ENCODE measurements at regions not wholly inside any gene's neighbourhood (a gene's known extent, or its start where the extent isn't known, plus 50 kb on each side); places are given as distances from the start of the nearest gene placed in this dataset.

- Histone ChIP-seq H3K4me1 (no peaks in the 10 kb centered on the region), H3K4me3 (no peak overlapping the region), H3K36me3 (no peaks in the 10 kb centered on the region), H3K27ac (no peak overlapping the region), H3K27me3 (no peaks in the 10 kb centered on the region), H3K9me3 (no peaks in the 10 kb centered on the region)
- WGBS = 84% methylated on average over 2 of the region's 2 CpGs
- no peak for TF ChIP-seq POLR2A (IDR thresholded peaks at IDR 0.05)
- TF ChIP-seq POLR2AphosphoS5 (IDR thresholded peaks at IDR 0.05) = no peak
- no peak for TF ChIP-seq EP300 (IDR thresholded peaks at IDR 0.05)
- TF ChIP-seq CTCF (IDR thresholded peaks at IDR 0.05) = no peak
- DNase-seq (ENCODE audit: low spot score in 2 of 2) = no peak
Measured at GRCh38 chr9:2493109-2493508, 128.5 kb upstream of the VLDLR start.

GRCh38 chr9:2493529-2493928 lies 128.1 kb upstream of the VLDLR start:
- H3K9me3 ChIP-seq = no peaks in the 10 kb centered on the region
- H3K4me3 ChIP-seq = no peak overlapping the region
- H3K4me1 ChIP-seq = no peaks in the 10 kb centered on the region
- DNase-seq (ENCODE audit: low spot score in 2 of 2) = no peak
- no peaks in the 10 kb centered on the region for H3K27me3 ChIP-seq
- WGBS = 51% methylated on average over 3 of the region's 3 CpGs
- H3K27ac ChIP-seq = no peak overlapping the region
- H3K36me3 ChIP-seq = no peaks in the 10 kb centered on the region
- TF ChIP-seq POLR2AphosphoS5 (IDR thresholded peaks at IDR 0.05) (no peak), EP300 (IDR thresholded peaks at IDR 0.05) (no peak), CTCF (IDR thresholded peaks at IDR 0.05) (no peak), POLR2A (IDR thresholded peaks at IDR 0.05) (no peak)

GRCh38 chr9:2494562-2494961 lies 127.0 kb upstream of the VLDLR start:
- no peak for DNase-seq (ENCODE audit: low spot score in 2 of 2)
- TF ChIP-seq POLR2AphosphoS5 (IDR thresholded peaks at IDR 0.05) (no peak), EP300 (IDR thresholded peaks at IDR 0.05) (no peak), CTCF (IDR thresholded peaks at IDR 0.05) (no peak), POLR2A (IDR thresholded peaks at IDR 0.05) (no peak)
- Histone ChIP-seq H3K27me3 (no peaks in the 10 kb centered on the region), H3K27ac (no peak overlapping the region), H3K4me3 (no peak overlapping the region), H3K36me3 (no peaks in the 10 kb centered on the region), H3K9me3 (no peaks in the 10 kb centered on the region), H3K4me1 (no peaks in the 10 kb centered on the region)
- WGBS = 98% methylated on average over 2 of the region's 2 CpGs

- 87% methylated on average over 3 of the region's 3 CpGs for WGBS
- Histone ChIP-seq H3K27ac (no peak overlapping the region), H3K36me3 (no peaks in the 10 kb centered on the region), H3K4me1 (no peaks in the 10 kb centered on the region), H3K9me3 (no peaks in the 10 kb centered on the region), H3K27me3 (no peaks in the 10 kb centered on the region), H3K4me3 (no peak overlapping the region)
- TF ChIP-seq EP300 (IDR thresholded peaks at IDR 0.05) (no peak), CTCF (IDR thresholded peaks at IDR 0.05) (no peak), POLR2A (IDR thresholded peaks at IDR 0.05) (no peak), POLR2AphosphoS5 (IDR thresholded peaks at IDR 0.05) (no peak)
- no peak for DNase-seq (ENCODE audit: low spot score in 2 of 2)
Measured at GRCh38 chr9:2495221-2496005, 126.2 kb upstream of the VLDLR start.

- DNase-seq (ENCODE audit: low spot score in 2 of 2) = no peak
- no peaks in the 10 kb centered on the region for H3K9me3 ChIP-seq
- H3K27me3 ChIP-seq = no peaks in the 10 kb centered on the region
- no peak overlapping the region for H3K27ac ChIP-seq
- no peaks in the 10 kb centered on the region for H3K36me3 ChIP-seq
- no peak overlapping the region for H3K4me3 ChIP-seq
- TF ChIP-seq CTCF (IDR thresholded peaks at IDR 0.05) = no peak
- no peak for TF ChIP-seq EP300 (IDR thresholded peaks at IDR 0.05)
- TF ChIP-seq POLR2AphosphoS5 (IDR thresholded peaks at IDR 0.05) = no peak
- no peak for TF ChIP-seq POLR2A (IDR thresholded peaks at IDR 0.05)
- 86% methylated on average over 5 of the region's 5 CpGs for WGBS
- no peaks in the 10 kb centered on the region for H3K4me1 ChIP-seq
Measured at GRCh38 chr9:2496169-2496568, 125.4 kb upstream of the VLDLR start.
